K562 (cell line): ENCODE measurements at regions not wholly inside any gene's neighbourhood (a gene's known extent, or its start where the extent isn't known, plus 50 kb on each side); places are given as distances from the start of the nearest gene placed in this dataset.

Experiments used
- ATAC-seq: fragments of 200-7000 bp; cut with Tn5 transposase; 3 replicates; pipeline ENCODE4 v1.9.1; 2020; ENCODE audit warnings: moderate library complexity
- BruUV-seq: library from RNA; stranded (reverse); fragments of 400-500 nt; replicated peaks from 2 replicates; lab custom pipeline; 2021; lab: Mats Ljungman, UMichigan
- CTCF ChIA-PET: fragments of 300-600 bp; formaldehyde crosslinking; extraction: SDS; loops from one replicate; lab custom pipeline; 2021; ENCODE audit warnings: low intra/inter-chr PET ratio; lab: Yijun Ruan, JAX
- POLR2A ChIA-PET: fragments of 300-600, 350-650 bp; sonication (Branson Sonifier 250); formaldehyde crosslinking; extraction: SDS; loops from one replicate; lab custom pipeline; 2021; ENCODE audit warnings: antibody characterized with exemption, inconsistent platforms; lab: Yijun Ruan, JAX
- DNase-seq, 4 experiments: peaks; one replicate each; pipeline versions ENCODE4 v3.0.0 to v3.0.0-alpha.2; 2011 to 2018; ENCODE audit warnings: low spot score in 3 of 4, mixed read lengths in 3 of 4; ENCODE audit errors: extremely low read depth in 1 of 4
- FAIRE-seq: peaks from 2 replicates; lab custom pipeline; 2011; peaks lifted over from hg19 to GRCh38; lab: Jason Lieb, UNC
- H2AFZ ChIP-seq: 2 replicates; pipeline ENCODE4 v1.6.0; 2011; ENCODE audit warnings: low read depth, low read length, control low read depth, inconsistent platforms
- H3K27ac ChIP-seq: fragments of 200-600 bp; 3 replicates; pipeline ENCODE4 v1.8.0; 2011; ENCODE audit warnings: low read depth, mild to moderate bottlenecking, control low read depth, inconsistent platforms, low read length, moderate library complexity, mixed read lengths; ENCODE audit errors: extremely low read depth
- H3K27me3 ChIP-seq, 2 experiments: fragments of 300-600 bp in 1 of 2; 2 replicates in 1 of 2; 3 replicates in 1 of 2; pipeline versions ENCODE4 v1.6.0 to v1.8.0; 2011; ENCODE audit warnings: inconsistent platforms in 2 of 2, low read length in 2 of 2, mild to moderate bottlenecking in 1 of 2, mixed read lengths in 1 of 2, moderate library complexity in 1 of 2; ENCODE audit not compliant: control insufficient read depth in 2 of 2, insufficient read depth in 2 of 2
- H3K36me3 ChIP-seq: fragments of 300-600 bp; 3 replicates; pipeline ENCODE4 v1.8.0; 2011; ENCODE audit warnings: mild to moderate bottlenecking, low read length, inconsistent platforms; ENCODE audit not compliant: control insufficient read depth, insufficient read depth
- H3K4me1 ChIP-seq, 2 experiments: fragments of 200-600 bp in 1 of 2; replicated peaks in 1 of 2; 2 replicates in 1 of 2; 3 replicates in 1 of 2; pipeline versions ENCODE4 v1.5.1 to v1.8.0; 2011; ENCODE audit warnings: inconsistent platforms in 2 of 2, low read length in 2 of 2, mild to moderate bottlenecking in 1 of 2, mixed read lengths in 1 of 2, moderate library complexity in 1 of 2; ENCODE audit not compliant: control insufficient read depth in 2 of 2, insufficient read depth in 2 of 2
- H3K4me2 ChIP-seq: 2 replicates; pipeline ENCODE4 v1.6.1; 2011; ENCODE audit warnings: low read length, control low read depth, inconsistent platforms, mixed read lengths; ENCODE audit not compliant: insufficient read depth
- H3K4me3 ChIP-seq: fragments of 200-600 bp; sonication (generic), shearing (Covaris generic); 2 replicates; pipeline ENCODE4 v1.5.1; 2016; ENCODE audit warnings: control low read depth, inconsistent platforms
- H3K79me2 ChIP-seq: fragments of 200-600 bp; 3 replicates; pipeline ENCODE4 v1.8.0; 2011; ENCODE audit warnings: low read length, inconsistent platforms; ENCODE audit not compliant: control insufficient read depth, insufficient read depth
- H3K9ac ChIP-seq, 2 experiments: 2 replicates each; pipeline versions ENCODE4 v1.6.0 to v1.6.1; 2011; ENCODE audit warnings: low read depth in 2 of 2, low read length in 2 of 2, control low read depth in 1 of 2, inconsistent platforms in 1 of 2, mild to moderate bottlenecking in 1 of 2, mixed read lengths in 1 of 2; ENCODE audit not compliant: insufficient read depth in 1 of 2
- H3K9me1 ChIP-seq: one replicate; pipeline ENCODE4 v1.6.0; 2011; ENCODE audit warnings: inconsistent platforms, mild to moderate bottlenecking, low read length, moderate library complexity; ENCODE audit not compliant: control insufficient read depth, insufficient read depth
- H3K9me3 ChIP-seq: replicated peaks from 2 replicates; pipeline ENCODE4 v1.5.1; 2011; ENCODE audit warnings: low read depth, low read length, inconsistent platforms; ENCODE audit not compliant: control insufficient read depth, insufficient read depth
- H4K20me1 ChIP-seq: replicated peaks from 2 replicates; pipeline ENCODE4 v1.6.1; 2011; ENCODE audit warnings: low read length, inconsistent platforms, mixed read lengths; ENCODE audit not compliant: control insufficient read depth, insufficient read depth
- ATF6 ChIP-seq: sonication (generic); formaldehyde crosslinking; IDR thresholded peaks from 2 replicates; pipeline ENCODE4 v1.4.0; 2020; ENCODE audit warnings: mild to moderate bottlenecking, missing genetic modification reagents
- CCNT2 ChIP-seq: IDR thresholded peaks from 2 replicates; pipeline ENCODE4 v1.6.1; 2011; ENCODE audit warnings: borderline replicate concordance, low read depth, mild to moderate bottlenecking, moderate library complexity, mixed read lengths, low read length; ENCODE audit not compliant: insufficient read length; ENCODE audit errors: extremely low read depth
- E4F1 ChIP-seq: fragments of 250-450 bp; sonication (Bioruptor Pico); IDR thresholded peaks from 2 replicates; pipeline ENCODE4 v1.5.0; 2021; ENCODE audit warnings: mild to moderate bottlenecking, borderline replicate concordance
- ETS1 ChIP-seq: conservative IDR thresholded peaks from 2 replicates; pipeline ENCODE4 v1.6.1; 2011; ENCODE audit warnings: low read depth, mild to moderate bottlenecking, low read length; ENCODE audit not compliant: control insufficient read depth
- NBN ChIP-seq: fragments of 450-650 bp; IDR thresholded peaks from 2 replicates; pipeline ENCODE4 v1.6.1; 2016; ENCODE audit warnings: low read depth, mild to moderate bottlenecking
- RFX5 ChIP-seq: IDR thresholded peaks from 2 replicates; pipeline ENCODE4 v1.6.1; 2011; ENCODE audit warnings: low read depth, mild to moderate bottlenecking, improper control_type of control experiment, low read length
- SMARCA4 ChIP-seq: fragments of 450-650 bp; IDR thresholded peaks from 2 replicates; pipeline ENCODE4 v1.6.1; 2016
- TCF3 ChIP-seq: sonication (generic); formaldehyde crosslinking; IDR thresholded peaks from 2 replicates; pipeline ENCODE4 v1.4.0; 2020; ENCODE audit warnings: mild to moderate bottlenecking, missing genetic modification reagents
- TRIM25 ChIP-seq: fragments of 450-650 bp; IDR thresholded peaks from 2 replicates; pipeline ENCODE4 v1.7.0; 2016; ENCODE audit warnings: borderline replicate concordance
- ZBTB12 ChIP-seq: fragments of 250-450 bp; sonication (Bioruptor Pico); IDR thresholded peaks from 2 replicates; pipeline ENCODE4 v1.4.0; 2020
- ZNF232 ChIP-seq: sonication (generic); formaldehyde crosslinking; IDR thresholded peaks from 2 replicates; pipeline ENCODE4 v1.8.0; 2022; ENCODE audit warnings: mild to moderate bottlenecking, missing genetic modification reagents
- ZNF282 ChIP-seq: sonication (generic); formaldehyde crosslinking; IDR thresholded peaks from 2 replicates; pipeline ENCODE4 v1.8.1; 2023; ENCODE audit warnings: missing genetic modification reagents
- whole genome bisulfite sequencing: fragments of 100-300 bp; shearing (Covaris generic); methylation state at CpG from one replicate; pipeline ENCODE4 v1.1.6; 2016; ENCODE audit warnings: low coverage, mixed read lengths; ENCODE audit not compliant: insufficient coverage; ENCODE audit errors: missing lambda C conversion rate; 5-methylcytosine and 5-hydroxymethylcytosine counted together
- in situ Hi-C: fragments of 300-500 bp; cut with MboI; formaldehyde crosslinking; loops from 4 replicates; pipeline ENCODE4 v1.15.0; 2018; ENCODE audit warnings: inconsistent platforms, mixed read lengths
- intact Hi-C: fragments of 100-400 bp; cut with micrococcal nuclease; formaldehyde crosslinking; loops from 2 replicates; pipeline ENCODE4 v1.14.2; 2022

- no peak for TF ChIP-seq ETS1
Observed at GRCh38 chr14:54050759-54051158, 94.1 kb upstream of the BMP4 start (continued).

GRCh38 chr14:54052696-54053385 is 96.2 kb upstream of the BMP4 start:
- Histone ChIP-seq H3K4me1 (no peaks in the 10 kb centered on the region), H3K9ac (no peak overlapping the region), H2AFZ (no peak overlapping the region), H4K20me1 (no peaks in the 10 kb centered on the region), H3K4me2 (no peak overlapping the region), H3K79me2 (no peaks in the 10 kb centered on the region), H3K27me3 (no peaks in the 10 kb centered on the region), H3K27ac (no peak overlapping the region), H3K9me3 (no peaks in the 10 kb centered on the region), H3K36me3 (no peaks in the 10 kb centered on the region), H3K9me1 (no peaks in the 10 kb centered on the region), H3K4me3 (no peak overlapping the region)
- ChIA-PET CTCF (no interaction called here), POLR2A (no interaction called here)
- FAIRE-seq (no peak), DNase-seq (no peak), ATAC-seq (no peak)
- intact Hi-C loops (no loop called here), in situ Hi-C loops (no loop called here)
- 0% methylated on average over 2 of the region's 2 CpGs for WGBS
- BruUV-seq, result no TSS peak
- TF ChIP-seq CCNT2, result no peak
- no peak for TF ChIP-seq ATF6 (CRISPR knock-in tag)
- TF ChIP-seq ZNF232, result no peak
- no peak for TF ChIP-seq TRIM25
- no peak for TF ChIP-seq NBN
- no peak for TF ChIP-seq ZNF282 (CRISPR knock-in tag)
- TF ChIP-seq TCF3 (CRISPR knock-in tag), result no peak
- no peak for TF ChIP-seq E4F1 (CRISPR knock-in tag)
- TF ChIP-seq SMARCA4, result no peak
- no peak for TF ChIP-seq ZBTB12 (CRISPR knock-in tag)
- no peak for TF ChIP-seq RFX5
